HepG2 (cell line): ENCODE measurements at regions not wholly inside any gene's neighbourhood (a gene's known extent, or its start where the extent isn't known, plus 50 kb on each side); places are given as distances from the start of the nearest gene placed in this dataset.

Experiments
- DNMT1 ChIP-seq: sonication (generic); formaldehyde crosslinking; IDR thresholded peaks from 2 replicates; pipeline ENCODE4 v1.5.1; 2020; ENCODE audit warnings: mild to moderate bottlenecking, missing genetic modification reagents
- ELF1 ChIP-seq: sonication (generic); formaldehyde crosslinking; IDR thresholded peaks from 2 replicates; pipeline ENCODE4 v1.4.0; 2020; ENCODE audit warnings: missing genetic modification reagents
- EP300 ChIP-seq, 3 experiments: sonication (generic) in 1 of 3; formaldehyde crosslinking in 1 of 3; IDR thresholded peaks; 2 replicates each; pipeline versions ENCODE4 v1.5.1 to v1.6.1; 2011 to 2020; ENCODE audit warnings: low read depth in 2 of 3, low read length in 2 of 3, borderline replicate concordance in 1 of 3, improper control_type of control experiment in 1 of 3, mild to moderate bottlenecking in 1 of 3, missing genetic modification reagents in 1 of 3, moderate library complexity in 1 of 3
- EZH2 ChIP-seq: conservative IDR thresholded peaks from 2 replicates; pipeline ENCODE4 v1.6.1; 2012; ENCODE audit warnings: mild to moderate bottlenecking, low read depth, low read length, moderate library complexity
- FOSL2 ChIP-seq: sonication (generic); formaldehyde crosslinking; IDR thresholded peaks from 2 replicates; pipeline ENCODE4 v1.4.0; 2020; ENCODE audit warnings: missing genetic modification reagents
- GLI4 ChIP-seq: sonication (generic); formaldehyde crosslinking; IDR thresholded peaks from 2 replicates; pipeline ENCODE4 v1.5.1; 2020; ENCODE audit warnings: missing genetic modification reagents, mild to moderate bottlenecking, moderate library complexity, borderline replicate concordance
- KDM1A ChIP-seq: IDR thresholded peaks from 2 replicates; pipeline ENCODE4 v1.6.1; 2016; ENCODE audit warnings: missing compliant biosample characterization
- KLF16 ChIP-seq, 2 experiments: sonication (generic) in 1 of 2; formaldehyde crosslinking in 1 of 2; IDR thresholded peaks; 2 replicates each; pipeline versions ENCODE4 v1.6.1 to v1.8.0; 2016 to 2023; ENCODE audit warnings: missing genetic modification reagents in 2 of 2, missing compliant biosample characterization in 1 of 2
- POLR2AphosphoS5 ChIP-seq: IDR thresholded peaks from 2 replicates; pipeline ENCODE4 v1.6.1; 2012; ENCODE audit warnings: low read depth, low read length
- ZNF121 ChIP-seq: sonication (generic); formaldehyde crosslinking; IDR thresholded peaks from 2 replicates; pipeline ENCODE4 v1.5.0; 2020; ENCODE audit warnings: mild to moderate bottlenecking, missing genetic modification reagents
- ZNF432 ChIP-seq: sonication (generic); formaldehyde crosslinking; IDR thresholded peaks from 2 replicates; pipeline ENCODE4 v1.5.0; 2020; ENCODE audit warnings: missing genetic modification reagents, mild to moderate bottlenecking, borderline replicate concordance
- ZNF768 ChIP-seq: sonication (generic); formaldehyde crosslinking; IDR thresholded peaks from 2 replicates; pipeline ENCODE4 v1.4.0; 2020; ENCODE audit warnings: missing genetic modification reagents

- no peak for TF ChIP-seq KLF16 (CRISPR knock-in tag; IDR thresholded peaks at IDR 0.05)
- no peak for TF ChIP-seq GLI4
- TF ChIP-seq FOSL2 (CRISPR knock-in tag), result no peak
- TF ChIP-seq KDM1A, result no peak
- no peak for TF ChIP-seq POLR2AphosphoS5
- TF ChIP-seq EZH2, result no peak
- TF ChIP-seq ELF1 (CRISPR knock-in tag), result no peak
- no peak for TF ChIP-seq ZNF121 (CRISPR knock-in tag)
- TF ChIP-seq DNMT1 (CRISPR knock-in tag), result no peak
- no peak for TF ChIP-seq ZNF432 (CRISPR knock-in tag)
- no peak for TF ChIP-seq EP300 (IDR thresholded peaks at IDR 0.05; ENCODE audit: low read depth in 2 of 2, low read length in 2 of 2)
- TF ChIP-seq EP300 (CRISPR knock-in tag; IDR thresholded peaks at IDR 0.05; ENCODE audit: borderline replicate concordance), result no peak
- TF ChIP-seq ZNF768 (CRISPR knock-in tag), result no peak
Measured at GRCh38 chr3:19641408-19641807, 292.6 kb downstream of the EFHB start.
